ENCODE measurements at regions not wholly inside any gene's neighbourhood (a gene's known extent, or its start where the extent isn't known, plus 50 kb on each side); places are given as distances from the start of the nearest gene placed in this dataset.
A peak's percentile ranks its signal among the peaks of the same experiment; 100 is the strongest.
"Not testable (repeated sequence)": the region's sequence is repeated elsewhere in the genome, so short reads cannot be mapped to it uniquely, and the experiment has no call there.

- no peak for DNase-seq (ENCODE audit: low read depth)
Observed at GRCh38 chr3:63096248-63097058, 181.7 kb upstream of the SYNPR start.

GRCh38 chr3:63097396-63097795 lies 180.7 kb upstream of the SYNPR start:
- no peak for DNase-seq (ENCODE audit: low read depth)

GRCh38 chr3:63116922-63117321 lies 161.2 kb upstream of the SYNPR start:
- no peak for DNase-seq (ENCODE audit: low read depth)

- DNase-seq (ENCODE audit: low read depth): no peak
Observed at GRCh38 chr3:63124090-63124489, 154.0 kb upstream of the SYNPR start.

GRCh38 chr3:63126530-63126929 lies 151.6 kb upstream of the SYNPR start:
- no peak for DNase-seq (ENCODE audit: low read depth)

GRCh38 chr3:63128380-63128779 lies 149.7 kb upstream of the SYNPR start:
- DNase-seq (ENCODE audit: low read depth): no peak

- DNase-seq (ENCODE audit: low read depth): no peak
Observed at GRCh38 chr3:63130625-63131024, 147.5 kb upstream of the SYNPR start.

GRCh38 chr3:63132461-63133250 lies 145.5 kb upstream of the SYNPR start:
- DNase-seq (ENCODE audit: low read depth): no peak

- DNase-seq (ENCODE audit: low read depth): no peak
Observed at GRCh38 chr3:63135367-63135766, 142.7 kb upstream of the SYNPR start.

GRCh38 chr3:63136249-63136648 lies 141.9 kb upstream of the SYNPR start:
- DNase-seq (ENCODE audit: low read depth): not testable (repeated sequence)

- no peak for DNase-seq (ENCODE audit: low read depth)
Observed at GRCh38 chr3:63142681-63143080, 135.4 kb upstream of the SYNPR start.

GRCh38 chr3:63146154-63146553 lies 132.0 kb upstream of the SYNPR start:
- no peak for DNase-seq (ENCODE audit: low read depth)

- no peak for DNase-seq (ENCODE audit: low read depth)
Observed at GRCh38 chr3:63150880-63151279, 127.2 kb upstream of the SYNPR start.

GRCh38 chr3:63151897-63152296 lies 126.2 kb upstream of the SYNPR start:
- no peak for DNase-seq (ENCODE audit: low read depth)

GRCh38 chr3:63159764-63160163 lies 118.3 kb upstream of the SYNPR start:
- DNase-seq (ENCODE audit: low read depth): no peak

- DNase-seq (ENCODE audit: low read depth): no peak
Observed at GRCh38 chr3:63167113-63167512, 111.0 kb upstream of the SYNPR start.

GRCh38 chr3:63168179-63168578 lies 109.9 kb upstream of the SYNPR start:
- DNase-seq (ENCODE audit: low read depth): no peak

GRCh38 chr3:63179862-63180522 lies 98.1 kb upstream of the SYNPR start:
- no peak for DNase-seq (ENCODE audit: low read depth)

- no peak for DNase-seq (ENCODE audit: low read depth)
Observed at GRCh38 chr3:63192248-63192647, 85.9 kb upstream of the SYNPR start.

- DNase-seq (ENCODE audit: low read depth): peak; percentile 3
Observed at GRCh38 chr3:63193647-63194046, 84.5 kb upstream of the SYNPR start.

- DNase-seq (ENCODE audit: low read depth): no peak
Observed at GRCh38 chr3:63199606-63200005, 78.5 kb upstream of the SYNPR start.

- no peak for DNase-seq (ENCODE audit: low read depth)
Observed at GRCh38 chr3:63202529-63202928, 75.6 kb upstream of the SYNPR start.

- DNase-seq (ENCODE audit: low read depth): no peak
Observed at GRCh38 chr3:63207066-63207590, 71.0 kb upstream of the SYNPR start.

All from GM04504 (cell line).